ENCODE measurements at regions not wholly inside any gene's neighbourhood (a gene's known extent, or its start where the extent isn't known, plus 50 kb on each side); places are given as distances from the start of the nearest gene placed in this dataset.

- H3K4me2 ChIP-seq (ENCODE audit: control insufficient read depth, insufficient read depth), result no peak overlapping the region
- no peak overlapping the region for H2AFZ ChIP-seq (ENCODE audit: control insufficient read depth, low read depth, low read length)
- WGBS (ENCODE audit: insufficient coverage, insufficient replicate concordance, low lambda C conversion rate, missing lambda C conversion rate), result 68% methylated on average over 5 of the region's 5 CpGs
- DNase-seq (ENCODE audit: low read depth, low spot score), result no peak
- H3K9ac ChIP-seq (ENCODE audit: control insufficient read depth, insufficient read depth, low read length), result no peak overlapping the region
- ATAC-seq, result no peak
- no peaks in the 10 kb centered on the region for H3K79me2 ChIP-seq (ENCODE audit: control insufficient read depth, insufficient read depth, low read length)
- ChIA-PET RAD21 (ENCODE audit: unreplicated experiment) (interaction anchor here (0.9 to 1.2 kb wide), 2 partner anchors 11 to 40 kb away, joined by 3 to 4 read pairs; no protein-coding TSS in a partner anchor), CTCF (no interaction called here), POLR2A (interaction anchor here (0.7 kb wide), 1 partner anchor 119 kb away, joined by 3 read pairs; no protein-coding TSS in a partner anchor), SMC1A (ENCODE audit: uncharacterized antibody, unreplicated experiment) (interaction anchor here (0.7 to 1.5 kb wide), 4 partner anchors 9 to 40 kb away, joined by 3 to 6 read pairs (median 3); no protein-coding TSS in a partner anchor)
- H3K9me3 ChIP-seq (replicated peaks; ENCODE audit: control insufficient read depth, insufficient read depth, low read length), result no peaks in the 10 kb centered on the region; the same call in 2 of the 3 replicates
- no peaks in the 10 kb centered on the region for H3K27me3 ChIP-seq (replicated peaks in 1 of 2; ENCODE audit: control insufficient read depth in 2 of 2, insufficient read depth in 2 of 2, low read length in 1 of 2)
- H3K36me3 ChIP-seq (ENCODE audit: control insufficient read depth in 2 of 2, insufficient read depth in 2 of 2, low read length in 1 of 2), result no peaks in the 10 kb centered on the region
- no TSS peak for BruUV-seq (replicated peaks)
- no peak overlapping the region for H3K27ac ChIP-seq (ENCODE audit: control insufficient read depth, insufficient read depth)
- no peaks in the 10 kb centered on the region for H4K20me1 ChIP-seq (ENCODE audit: control insufficient read depth, insufficient read depth)
- FAIRE-seq, result no peak
- TF ChIP-seq BRCA1 (IDR thresholded peaks at IDR 0.05; ENCODE audit: low read depth, low read length) (no peak), MEF2B (IDR thresholded peaks at IDR 0.05; ENCODE audit: partially characterized antibody, poor library complexity, severe bottlenecking) (no peak)
- no peak overlapping the region for H3K4me3 ChIP-seq
- peaks cover 14% of the 10 kb centered on the region for H3K4me1 ChIP-seq (ENCODE audit: control insufficient read depth, insufficient read depth, low read length)
- in situ Hi-C loops (cut with MboI) (no loop called here), intact Hi-C loops (cut with micrococcal nuclease; ENCODE audit: unreplicated experiment) (no loop called here)
Observed at GRCh38 chr15:31448635-31448979, 122.0 kb downstream of the KLF13 start.

- Histone ChIP-seq H3K79me2 (ENCODE audit: control insufficient read depth, insufficient read depth, low read length) (no peaks in the 10 kb centered on the region), H3K4me2 (ENCODE audit: control insufficient read depth, insufficient read depth) (no peak overlapping the region), H3K36me3 (ENCODE audit: control insufficient read depth in 2 of 2, insufficient read depth in 2 of 2, low read length in 1 of 2) (no peaks in the 10 kb centered on the region), H3K4me3 (no peak overlapping the region), H3K4me1 (ENCODE audit: control insufficient read depth, insufficient read depth, low read length) (peaks cover 8% of the 10 kb centered on the region), H3K9me3 (replicated peaks; ENCODE audit: control insufficient read depth, insufficient read depth, low read length) (no peaks in the 10 kb centered on the region; the same call in 2 of the 3 replicates), H3K9ac (ENCODE audit: control insufficient read depth, insufficient read depth, low read length) (no peak overlapping the region), H3K27ac (ENCODE audit: control insufficient read depth, insufficient read depth) (no peak overlapping the region), H3K27me3 (replicated peaks in 1 of 2; ENCODE audit: control insufficient read depth in 2 of 2, insufficient read depth in 2 of 2, low read length in 1 of 2) (no peaks in the 10 kb centered on the region), H4K20me1 (ENCODE audit: control insufficient read depth, insufficient read depth) (no peaks in the 10 kb centered on the region), H2AFZ (ENCODE audit: control insufficient read depth, low read depth, low read length) (no peak overlapping the region)
- BruUV-seq (replicated peaks), result no TSS peak
- CTCF ChIA-PET, result interaction anchor here (1.5 to 2.4 kb wide), 3 partner anchors 13 to 36 kb away, joined by 4 to 7 read pairs (median 6); no protein-coding TSS in a partner anchor
- in situ Hi-C loops (cut with MboI), result no loop called here
- SMC1A ChIA-PET (ENCODE audit: uncharacterized antibody, unreplicated experiment), result no interaction called here
- DNase-seq (ENCODE audit: low read depth, low spot score) (no peak), FAIRE-seq (no peak), ATAC-seq (no peak)
- 91% methylated on average over 36 of the region's 36 CpGs for WGBS (ENCODE audit: insufficient coverage, insufficient replicate concordance, low lambda C conversion rate, missing lambda C conversion rate)
- intact Hi-C loops (cut with micrococcal nuclease; ENCODE audit: unreplicated experiment), result no loop called here
- RAD21 ChIA-PET (ENCODE audit: unreplicated experiment), result interaction anchor here (1.0 kb wide), 1 partner anchor 189 kb away, joined by 3 read pairs; no protein-coding TSS in a partner anchor
- POLR2A ChIA-PET, result no interaction called here
- TF ChIP-seq RELA (IDR thresholded peaks at IDR 0.05; ENCODE audit: borderline replicate concordance, partially characterized antibody), result no peak
- no peak for TF ChIP-seq NFYB (IDR thresholded peaks at IDR 0.05; ENCODE audit: insufficient read depth, low read depth, low read length)
- TF ChIP-seq BCL3 (IDR thresholded peaks at IDR 0.05; ENCODE audit: borderline replicate concordance, insufficient read depth, low read depth, low read length, poor library complexity, severe bottlenecking), result no peak
- TF ChIP-seq CHD2 (IDR thresholded peaks at IDR 0.05; ENCODE audit: borderline replicate concordance, low read depth, low read length), result no peak
- TF ChIP-seq LARP7 (IDR thresholded peaks at IDR 0.05), result no peak
- no peak for TF ChIP-seq NFXL1 (IDR thresholded peaks at IDR 0.05; ENCODE audit: borderline replicate concordance)
- no peak for TF ChIP-seq MAX (IDR thresholded peaks at IDR 0.05; ENCODE audit: low read depth, low read length)
- TF ChIP-seq IRF5 (IDR thresholded peaks at IDR 0.05; ENCODE audit: borderline replicate concordance), result no peak
- no peak for TF ChIP-seq SUZ12 (IDR thresholded peaks at IDR 0.05; ENCODE audit: unreplicated experiment)
- TF ChIP-seq ZNF384 (IDR thresholded peaks at IDR 0.05; ENCODE audit: borderline replicate concordance, low read depth, low read length), result no peak
- TF ChIP-seq SMAD5 (IDR thresholded peaks at IDR 0.05; ENCODE audit: low read depth), result no peak
Observed at GRCh38 chr15:31452595-31453557, 126.2 kb downstream of the KLF13 start.

Measured in GM12878 (cell line).